IMR-90 (cell line): ENCODE measurements at regions not wholly inside any gene's neighbourhood (a gene's known extent, or its start where the extent isn't known, plus 50 kb on each side); places are given as distances from the start of the nearest gene placed in this dataset.

Source experiments
- ATAC-seq: fragments of 200-7000 bp; cut with Tn5 transposase; 2 replicates; pipeline ENCODE4 v1.9.1; 2020; ENCODE audit warnings: low read depth, mild to moderate bottlenecking, moderate library complexity
- BruUV-seq: library from RNA; stranded (reverse); fragments of 400-500 nt; replicated peaks from 2 replicates; lab custom pipeline; 2021; lab: Mats Ljungman, UMichigan
- CTCF ChIA-PET: fragments of 300-600 bp; formaldehyde crosslinking; extraction: SDS; loops from one replicate; lab custom pipeline; 2021; ENCODE audit warnings: antibody characterized with exemption; lab: Yijun Ruan, JAX
- POLR2A ChIA-PET: fragments of 300-600 bp; sonication (Branson Sonifier 250); formaldehyde crosslinking; loops from one replicate; lab custom pipeline; 2022; ENCODE audit warnings: antibody characterized with exemption; ENCODE audit not compliant: unreplicated experiment; lab: Charles Lee
- DNase-seq: peaks from one replicate; pipeline ENCODE4 v3.0.0; 2013
- H2AFZ ChIP-seq: replicated peaks from 2 replicates; pipeline ENCODE3; 2013; ENCODE audit warnings: low read length, mild to moderate bottlenecking; ENCODE audit not compliant: poor library complexity
- H2AK5ac ChIP-seq: 2 replicates; pipeline ENCODE4 v1.6.1; 2013; ENCODE audit warnings: low read depth, low read length, inconsistent platforms
- H2AK9ac ChIP-seq: replicated peaks from 2 replicates; pipeline ENCODE3; 2013; ENCODE audit warnings: mild to moderate bottlenecking, low read depth, low read length, moderate library complexity; ENCODE audit not compliant: poor library complexity
- H2BK120ac ChIP-seq: 2 replicates; pipeline ENCODE4 v1.6.1; 2013; ENCODE audit warnings: low read depth, low read length, inconsistent platforms
- H2BK15ac ChIP-seq: 3 replicates; pipeline ENCODE4 v1.6.1; 2013; ENCODE audit warnings: low read depth, low read length, inconsistent platforms
- H2BK20ac ChIP-seq: 2 replicates; pipeline ENCODE4 v1.6.1; 2013; ENCODE audit warnings: low read depth, mild to moderate bottlenecking, inconsistent platforms, low read length, moderate library complexity
- H2BK5ac ChIP-seq: 2 replicates; pipeline ENCODE4 v1.6.1; 2013; ENCODE audit warnings: mild to moderate bottlenecking, low read depth, low read length, inconsistent platforms; ENCODE audit not compliant: poor library complexity, severe bottlenecking
- H3K14ac ChIP-seq: replicated peaks from 2 replicates; pipeline ENCODE4 v1.6.1; 2013; ENCODE audit warnings: low read depth, low read length, inconsistent platforms
- H3K18ac ChIP-seq: 2 replicates; pipeline ENCODE4 v1.6.1; 2013; ENCODE audit warnings: low read depth, low read length, control low read depth
- H3K23ac ChIP-seq: 2 replicates; pipeline ENCODE4 v1.6.1; 2013; ENCODE audit warnings: low read depth, low read length, inconsistent platforms
- H3K27ac ChIP-seq: 2 replicates; pipeline ENCODE4 v1.5.1; 2013; ENCODE audit warnings: mild to moderate bottlenecking, control low read depth, low read length; ENCODE audit not compliant: insufficient read depth
- H3K27me3 ChIP-seq: 2 replicates; pipeline ENCODE4 v1.6.1; 2013; ENCODE audit warnings: low read length; ENCODE audit not compliant: control insufficient read depth, insufficient read depth
- H3K36me3 ChIP-seq: 2 replicates; pipeline ENCODE4 v1.6.1; 2013; ENCODE audit warnings: low read length, mixed read lengths; ENCODE audit not compliant: control insufficient read depth, insufficient read depth
- H3K4ac ChIP-seq: 2 replicates; pipeline ENCODE4 v1.6.1; 2013; ENCODE audit warnings: low read depth, low read length, inconsistent platforms
- H3K4me1 ChIP-seq: 2 replicates; pipeline ENCODE4 v1.6.1; 2013; ENCODE audit warnings: low read length, mixed read lengths; ENCODE audit not compliant: control insufficient read depth, insufficient read depth
- H3K4me2 ChIP-seq: 2 replicates; pipeline ENCODE4 v1.6.1; 2013; ENCODE audit warnings: low read depth, mild to moderate bottlenecking, control low read depth, low read length, moderate library complexity
- H3K4me3 ChIP-seq: 2 replicates; pipeline ENCODE4 v1.5.1; 2013; ENCODE audit warnings: low read depth, mild to moderate bottlenecking, control low read depth, low read length, moderate library complexity; ENCODE audit not compliant: insufficient read depth
- H3K56ac ChIP-seq: 2 replicates; pipeline ENCODE4 v1.6.1; 2013; ENCODE audit warnings: low read length, inconsistent platforms; ENCODE audit not compliant: insufficient read depth; ENCODE audit errors: extremely low read depth
- H3K79me1 ChIP-seq, 2 experiments: 2 replicates each; pipeline ENCODE4 v1.6.1; 2013; ENCODE audit warnings: low read length in 2 of 2, inconsistent platforms in 1 of 2, low read depth in 1 of 2
- H3K9ac ChIP-seq: 2 replicates; pipeline ENCODE4 v1.6.1; 2013; ENCODE audit warnings: low read depth, low read length, control low read depth
- H3K9me1 ChIP-seq: 2 replicates; pipeline ENCODE4 v1.6.1; 2013; ENCODE audit warnings: low read length, inconsistent platforms; ENCODE audit not compliant: insufficient read depth
- H3K9me3 ChIP-seq: 2 replicates; pipeline ENCODE4 v1.6.1; 2013; ENCODE audit warnings: low read length; ENCODE audit not compliant: control insufficient read depth, insufficient read depth
- H4K20me1 ChIP-seq: 2 replicates; pipeline ENCODE4 v1.6.1; 2013; ENCODE audit warnings: low read length, inconsistent platforms; ENCODE audit not compliant: insufficient read depth
- H4K5ac ChIP-seq: 2 replicates; pipeline ENCODE4 v1.6.1; 2013; ENCODE audit warnings: mild to moderate bottlenecking, low read depth, low read length, control low read depth
- H4K8ac ChIP-seq, 2 experiments: 2 replicates each; pipeline ENCODE4 v1.6.1; 2013; ENCODE audit warnings: low read depth in 2 of 2, low read length in 2 of 2, control low read depth in 1 of 2, inconsistent platforms in 1 of 2
- H4K91ac ChIP-seq: 2 replicates; pipeline ENCODE4 v1.6.1; 2013; ENCODE audit warnings: low read depth, low read length, inconsistent platforms; ENCODE audit not compliant: insufficient read depth
- BHLHE40 ChIP-seq: fragments of 150-350 bp; IDR thresholded peaks from 2 replicates; pipeline ENCODE4 v1.6.1; 2016; ENCODE audit warnings: mild to moderate bottlenecking, low read depth, low read length
- CHD1 ChIP-seq: IDR thresholded peaks from 2 replicates; pipeline ENCODE4 v1.6.1; 2012; ENCODE audit warnings: low read depth, low read length, improper control_type of control experiment
- MAFK ChIP-seq: IDR thresholded peaks from 2 replicates; pipeline ENCODE4 v1.6.1; 2012; ENCODE audit warnings: low read depth, low read length, improper control_type of control experiment
- MAZ ChIP-seq: IDR thresholded peaks from 2 replicates; pipeline ENCODE4 v1.6.1; 2012; ENCODE audit warnings: low read depth, mild to moderate bottlenecking, low read length, improper control_type of control experiment, moderate library complexity, borderline replicate concordance
- MXI1 ChIP-seq: IDR thresholded peaks from 2 replicates; pipeline ENCODE4 v1.6.1; 2012; ENCODE audit warnings: low read depth, mild to moderate bottlenecking, low read length, moderate library complexity, borderline replicate concordance
- NFE2L2 ChIP-seq: fragments of 150-350 bp; IDR thresholded peaks from 2 replicates; pipeline ENCODE4 v1.6.1; 2016; ENCODE audit warnings: low read depth, mild to moderate bottlenecking, low read length
- RAD21 ChIP-seq: IDR thresholded peaks from 2 replicates; pipeline ENCODE4 v1.6.1; 2012; ENCODE audit warnings: low read length, improper control_type of control experiment
- SMC3 ChIP-seq: fragments of 150-350 bp; IDR thresholded peaks from 2 replicates; pipeline ENCODE4 v1.6.1; 2016; ENCODE audit warnings: low read depth, mild to moderate bottlenecking, antibody characterized with exemption, low read length, moderate library complexity
- WGBS, 2 experiments: methylation state at CpG; one replicate each; pipeline versions ENCODE4 v1.1.5 to v1.1.7; 2013; ENCODE audit warnings: missing lambda C conversion rate in 2 of 2; ENCODE audit not compliant: insufficient read length in 1 of 2; ENCODE audit errors: extremely low coverage in 2 of 2; 5-methylcytosine and 5-hydroxymethylcytosine counted together
- dilution Hi-C: fragments of 300-500 bp; cut with HindIII; formaldehyde crosslinking; loops from one replicate; pipeline ENCODE4 v1.14.3; 2018; ENCODE audit warnings: low sequenced_read_pairs; ENCODE audit not compliant: unreplicated experiment
- in situ Hi-C: fragments of 300-500 bp; cut with MboI; formaldehyde crosslinking; loops from 3 replicates; pipeline ENCODE4 v1.14.3; 2019; ENCODE audit warnings: low sequenced_read_pairs, inconsistent platforms, mixed read lengths
- intact Hi-C: fragments of 100-400 bp; cut with micrococcal nuclease; formaldehyde crosslinking; loops from 2 replicates; pipeline ENCODE4 v1.10.0; 2022
- TF ChIP-seq, protein P1 (sequence below): conservative IDR thresholded peaks from 2 replicates; pipeline ENCODE4 v1.5.1; 2012; ENCODE audit warnings: mild to moderate bottlenecking, low read depth, low read length, improper control_type of control experiment

DNA sequence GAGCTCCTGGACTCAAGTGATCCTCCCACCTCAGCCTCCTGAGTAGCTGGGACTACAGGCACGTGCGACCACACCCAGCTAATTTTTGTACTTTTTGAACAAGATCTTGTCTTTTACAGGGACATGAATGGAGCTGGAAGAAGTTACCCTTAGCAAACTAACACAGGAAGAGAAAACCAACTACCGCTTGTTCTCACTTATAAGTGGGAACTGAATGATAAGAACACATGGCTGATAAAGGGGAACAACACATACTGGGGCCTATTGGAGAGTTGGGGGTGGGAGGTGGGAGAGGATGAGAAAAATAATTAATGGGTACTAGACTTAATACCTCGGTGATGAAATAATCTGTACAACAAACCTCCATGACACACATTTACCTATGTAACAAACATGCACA, 70.9 kb upstream of the INHBA start:
- no peak overlapping the region for H4K5ac ChIP-seq
- no peak overlapping the region for H2AK5ac ChIP-seq
- no CpG with 5 or more reads among the region's 4 CpGs for WGBS, 2 experiments
- no peak overlapping the region for H3K23ac ChIP-seq
- H3K36me3 ChIP-seq: no peaks in the 10 kb centered on the region
- no peak overlapping the region for H2BK15ac ChIP-seq
- no peaks in the 10 kb centered on the region for H3K9me1 ChIP-seq
- H4K8ac ChIP-seq: no peak overlapping the region
- peaks cover 2% of the 10 kb centered on the region; the same call in 1 of the 2 replicates for H3K4me1 ChIP-seq
- H4K20me1 ChIP-seq: no peaks in the 10 kb centered on the region
- no peak overlapping the region for H2BK5ac ChIP-seq
- ChIA-PET POLR2A (no interaction called here), CTCF (no interaction called here)
- ATAC-seq (no peak), DNase-seq (no peak)
- H3K4me2 ChIP-seq: no peak overlapping the region
- dilution Hi-C loops: no loop called here
- intact Hi-C loops: no loop called here
- no peak overlapping the region for H3K4me3 ChIP-seq
- no peak overlapping the region for H3K27ac ChIP-seq
- no peak overlapping the region for H3K9ac ChIP-seq
- H3K4ac ChIP-seq: no peak overlapping the region
- no peaks in the 10 kb centered on the region for H3K27me3 ChIP-seq
- H3K56ac ChIP-seq: no peak overlapping the region
- H3K14ac ChIP-seq: no peak overlapping the region
- H2BK120ac ChIP-seq: no peak overlapping the region
- in situ Hi-C loops: no loop called here
- H2BK20ac ChIP-seq: no peak overlapping the region
- no peak overlapping the region for H4K91ac ChIP-seq
- H3K79me1 ChIP-seq: no peaks in the 10 kb centered on the region
- no peak overlapping the region for H2AK9ac ChIP-seq
- no peak overlapping the region for H3K18ac ChIP-seq
- no peaks in the 10 kb centered on the region for H3K9me3 ChIP-seq
- TF ChIP-seq CHD1 (no peak), NFE2L2 (no peak), BHLHE40 (no peak), RAD21 (no peak), SMC3 (no peak), MAFK (no peak), MXI1 (no peak), MAZ (no peak)
- TF ChIP-seq, protein P1, sequence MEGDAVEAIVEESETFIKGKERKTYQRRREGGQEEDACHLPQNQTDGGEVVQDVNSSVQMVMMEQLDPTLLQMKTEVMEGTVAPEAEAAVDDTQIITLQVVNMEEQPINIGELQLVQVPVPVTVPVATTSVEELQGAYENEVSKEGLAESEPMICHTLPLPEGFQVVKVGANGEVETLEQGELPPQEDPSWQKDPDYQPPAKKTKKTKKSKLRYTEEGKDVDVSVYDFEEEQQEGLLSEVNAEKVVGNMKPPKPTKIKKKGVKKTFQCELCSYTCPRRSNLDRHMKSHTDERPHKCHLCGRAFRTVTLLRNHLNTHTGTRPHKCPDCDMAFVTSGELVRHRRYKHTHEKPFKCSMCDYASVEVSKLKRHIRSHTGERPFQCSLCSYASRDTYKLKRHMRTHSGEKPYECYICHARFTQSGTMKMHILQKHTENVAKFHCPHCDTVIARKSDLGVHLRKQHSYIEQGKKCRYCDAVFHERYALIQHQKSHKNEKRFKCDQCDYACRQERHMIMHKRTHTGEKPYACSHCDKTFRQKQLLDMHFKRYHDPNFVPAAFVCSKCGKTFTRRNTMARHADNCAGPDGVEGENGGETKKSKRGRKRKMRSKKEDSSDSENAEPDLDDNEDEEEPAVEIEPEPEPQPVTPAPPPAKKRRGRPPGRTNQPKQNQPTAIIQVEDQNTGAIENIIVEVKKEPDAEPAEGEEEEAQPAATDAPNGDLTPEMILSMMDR: no peak
- no TSS peak for BruUV-seq
- H2AFZ ChIP-seq: no peak overlapping the region
